ENCODE measurements at regions not wholly inside any gene's neighbourhood (a gene's known extent, or its start where the extent isn't known, plus 50 kb on each side); places are given as distances from the start of the nearest gene placed in this dataset.

DNA sequence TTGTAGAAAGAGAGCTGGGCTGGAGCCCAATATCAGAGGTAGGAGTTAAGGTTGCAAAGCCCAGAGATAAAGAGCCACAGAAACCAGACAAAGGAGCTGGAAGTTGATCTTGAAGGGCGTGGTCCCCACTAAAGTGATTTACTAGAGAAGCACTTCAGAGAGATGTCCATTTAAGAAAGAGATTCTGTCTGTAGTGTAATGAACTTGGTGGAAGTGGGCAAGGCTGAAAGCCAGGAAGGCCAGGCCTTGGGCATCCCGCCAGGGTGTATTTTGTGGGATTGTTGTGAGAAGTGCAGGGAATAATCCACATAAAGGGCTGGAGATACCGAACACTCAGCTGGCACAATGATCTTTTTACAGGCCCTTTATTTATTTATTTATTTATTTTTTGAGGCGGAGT, 1398.8 kb downstream of the TBC1D22A start:
- CTCF ChIA-PET, result no interaction called here
- no peak overlapping the region for H3K4me3 ChIP-seq (ENCODE audit: low read depth, low read length)
- TF ChIP-seq, protein P1, sequence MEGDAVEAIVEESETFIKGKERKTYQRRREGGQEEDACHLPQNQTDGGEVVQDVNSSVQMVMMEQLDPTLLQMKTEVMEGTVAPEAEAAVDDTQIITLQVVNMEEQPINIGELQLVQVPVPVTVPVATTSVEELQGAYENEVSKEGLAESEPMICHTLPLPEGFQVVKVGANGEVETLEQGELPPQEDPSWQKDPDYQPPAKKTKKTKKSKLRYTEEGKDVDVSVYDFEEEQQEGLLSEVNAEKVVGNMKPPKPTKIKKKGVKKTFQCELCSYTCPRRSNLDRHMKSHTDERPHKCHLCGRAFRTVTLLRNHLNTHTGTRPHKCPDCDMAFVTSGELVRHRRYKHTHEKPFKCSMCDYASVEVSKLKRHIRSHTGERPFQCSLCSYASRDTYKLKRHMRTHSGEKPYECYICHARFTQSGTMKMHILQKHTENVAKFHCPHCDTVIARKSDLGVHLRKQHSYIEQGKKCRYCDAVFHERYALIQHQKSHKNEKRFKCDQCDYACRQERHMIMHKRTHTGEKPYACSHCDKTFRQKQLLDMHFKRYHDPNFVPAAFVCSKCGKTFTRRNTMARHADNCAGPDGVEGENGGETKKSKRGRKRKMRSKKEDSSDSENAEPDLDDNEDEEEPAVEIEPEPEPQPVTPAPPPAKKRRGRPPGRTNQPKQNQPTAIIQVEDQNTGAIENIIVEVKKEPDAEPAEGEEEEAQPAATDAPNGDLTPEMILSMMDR (IDR thresholded peaks at IDR 0.05; ENCODE audit: insufficient read depth, low read depth, low read length), result no peak
- no peaks in the 10 kb centered on the region for H3K36me3 ChIP-seq (ENCODE audit: control insufficient read depth, insufficient read depth, low read length)
- no peaks in the 10 kb centered on the region for H3K27me3 ChIP-seq (ENCODE audit: control insufficient read depth, insufficient read depth, low read length)
- DNase-seq (ENCODE audit: low read depth), result no peak
- POLR2A ChIA-PET, result no interaction called here

DNA sequence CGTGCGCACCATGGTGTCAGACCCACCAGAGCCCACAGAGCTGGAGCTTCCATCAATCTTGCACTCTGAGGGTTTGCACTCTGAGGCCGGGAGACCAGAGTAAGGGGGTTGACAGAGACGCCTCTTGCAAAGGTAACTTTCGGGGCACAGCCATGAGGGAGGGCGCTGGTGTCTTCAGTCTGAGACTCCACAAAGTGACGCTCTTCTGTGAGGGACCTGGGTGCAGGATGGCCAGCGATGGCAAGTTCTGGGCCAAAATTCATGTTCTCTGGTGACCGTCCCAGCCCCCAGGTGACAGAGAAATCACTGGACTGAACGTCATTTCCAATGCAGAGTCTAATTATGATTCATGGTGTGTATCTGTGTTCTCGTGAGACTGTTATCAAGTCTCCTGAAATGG, 1395.2 kb downstream of the TBC1D22A start:
- H3K4me3 ChIP-seq (ENCODE audit: low read depth, low read length), result no peak overlapping the region
- CTCF ChIA-PET, result no interaction called here
- TF ChIP-seq, protein P1 (IDR thresholded peaks at IDR 0.05; ENCODE audit: insufficient read depth, low read depth, low read length), result no peak

DNA sequence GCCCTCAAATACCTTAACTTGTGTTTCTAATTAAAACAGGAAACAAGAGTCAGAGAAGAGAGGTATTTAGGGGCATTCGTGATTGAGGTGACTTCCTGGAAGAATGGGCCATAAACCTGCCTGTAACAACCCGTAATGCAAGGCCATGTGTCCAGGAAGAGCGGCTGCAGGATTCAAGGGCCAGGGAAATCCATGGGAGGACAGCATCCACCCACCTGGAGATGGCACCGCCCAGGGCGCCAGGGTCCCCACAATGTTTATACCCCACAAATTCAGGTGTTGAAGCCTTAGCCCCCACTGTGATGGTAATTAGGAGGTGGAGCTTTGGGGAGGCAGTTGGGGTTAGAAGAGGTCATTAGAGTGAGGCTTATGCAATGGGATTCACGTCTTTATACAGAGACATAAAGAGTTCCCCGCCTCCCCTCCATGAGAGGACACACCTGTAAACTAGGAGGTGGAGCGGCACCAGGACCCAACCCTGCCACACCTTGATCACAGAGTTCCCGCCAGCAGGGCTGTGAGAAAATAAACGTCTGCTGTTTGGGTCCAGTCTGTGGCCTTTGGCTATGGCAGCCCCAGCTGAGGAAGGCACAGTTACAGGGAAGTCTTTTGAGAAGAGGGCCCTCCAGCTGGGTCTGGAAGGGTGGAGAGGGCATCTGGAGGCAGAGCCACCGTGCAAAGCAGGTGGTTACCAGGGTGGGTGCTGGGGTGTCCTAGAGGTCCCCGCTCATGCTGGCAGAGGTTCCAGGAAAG, 1394.3 kb downstream of the TBC1D22A start:
- no peak for DNase-seq (ENCODE audit: low read depth)
- ChIA-PET POLR2A (no interaction called here), CTCF (no interaction called here)
- Histone ChIP-seq H3K36me3 (ENCODE audit: control insufficient read depth, insufficient read depth, low read length) (no peaks in the 10 kb centered on the region), H3K4me3 (ENCODE audit: low read depth, low read length) (no peak overlapping the region), H3K27me3 (ENCODE audit: control insufficient read depth, insufficient read depth, low read length) (no peaks in the 10 kb centered on the region)
- TF ChIP-seq, protein P1 (IDR thresholded peaks at IDR 0.05; ENCODE audit: insufficient read depth, low read depth, low read length), result no peak

More for the DNA sequence above, 1395.2 kb downstream of the TBC1D22A start:
- POLR2A ChIA-PET, result no interaction called here
- Histone ChIP-seq H3K36me3 (ENCODE audit: control insufficient read depth, insufficient read depth, low read length) (no peaks in the 10 kb centered on the region), H3K27me3 (ENCODE audit: control insufficient read depth, insufficient read depth, low read length) (no peaks in the 10 kb centered on the region)
- DNase-seq (ENCODE audit: low read depth), result no peak

DNA sequence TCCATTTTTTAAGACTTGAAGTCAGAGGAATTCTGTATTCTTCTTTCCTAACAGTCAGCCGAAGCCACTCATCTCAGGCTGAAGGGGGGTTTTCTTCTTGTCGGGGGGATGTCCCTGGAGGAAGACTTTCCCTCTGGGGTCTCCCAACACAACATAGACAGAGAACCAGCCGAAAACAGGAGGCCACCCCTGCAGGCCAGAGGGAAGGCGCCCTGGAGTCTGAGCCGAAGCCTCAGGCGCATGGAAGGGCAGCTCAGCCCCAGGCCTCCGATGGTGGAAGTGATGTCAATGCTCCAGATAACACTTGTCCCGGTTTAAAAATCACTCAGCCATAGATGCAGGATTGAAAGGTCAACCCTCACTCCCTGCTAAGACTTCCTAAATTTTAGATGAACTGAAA, 1393.0 kb downstream of the TBC1D22A start:
- no peak for DNase-seq (ENCODE audit: low read depth)
- CTCF ChIA-PET, result no interaction called here
- TF ChIP-seq, protein P1 (IDR thresholded peaks at IDR 0.05; ENCODE audit: insufficient read depth, low read depth, low read length), result no peak
- Histone ChIP-seq H3K27me3 (ENCODE audit: control insufficient read depth, insufficient read depth, low read length) (no peaks in the 10 kb centered on the region), H3K4me3 (ENCODE audit: low read depth, low read length) (no peak overlapping the region), H3K36me3 (ENCODE audit: control insufficient read depth, insufficient read depth, low read length) (no peaks in the 10 kb centered on the region)
- POLR2A ChIA-PET, result no interaction called here

DNA sequence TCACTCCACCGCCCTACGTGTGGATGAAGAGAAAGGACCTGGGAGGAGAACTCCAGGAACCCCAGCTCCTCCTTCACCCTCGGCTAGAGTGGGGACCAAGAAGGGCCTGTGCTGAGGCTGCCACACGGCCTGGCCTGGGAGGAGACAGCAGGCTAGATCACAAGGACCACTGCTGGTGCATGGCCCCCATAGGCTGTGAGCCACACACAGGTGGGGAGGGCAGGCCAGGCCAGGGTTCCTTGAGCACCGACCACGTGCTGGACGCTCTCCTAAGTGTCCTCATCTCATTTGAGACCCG, 1392.4 kb downstream of the TBC1D22A start:
- no peak for DNase-seq (ENCODE audit: low read depth)
- TF ChIP-seq, protein P1 (IDR thresholded peaks at IDR 0.05; ENCODE audit: insufficient read depth, low read depth, low read length), result no peak
- Histone ChIP-seq H3K36me3 (ENCODE audit: control insufficient read depth, insufficient read depth, low read length) (no peaks in the 10 kb centered on the region), H3K27me3 (ENCODE audit: control insufficient read depth, insufficient read depth, low read length) (no peaks in the 10 kb centered on the region), H3K4me3 (ENCODE audit: low read depth, low read length) (no peak overlapping the region)
- ChIA-PET CTCF (no interaction called here), POLR2A (no interaction called here)

Measured in BJ (cell line).